BE2C (cell line): ENCODE measurements at regions not wholly inside any gene's neighbourhood (a gene's known extent, or its start where the extent isn't known, plus 50 kb on each side); places are given as distances from the start of the nearest gene placed in this dataset.
"Not testable (repeated sequence)": the region's sequence is repeated elsewhere in the genome, so short reads cannot be mapped to it uniquely, and the experiment has no call there.

ENCODE experiments used
- DNase-seq: peaks from one replicate; pipeline ENCODE4 v3.0.0-alpha.2; 2020
- H3K27me3 ChIP-seq: fragments of 250-450 bp; sonication (Bioruptor Pico); 2 replicates; pipeline ENCODE4 v1.5.1; 2020; ENCODE audit warnings: mild to moderate bottlenecking
- H3K36me3 ChIP-seq: fragments of 250-450 bp; sonication (Bioruptor Pico); 2 replicates; pipeline ENCODE4 v1.5.1; 2020; ENCODE audit warnings: mild to moderate bottlenecking
- H3K4me1 ChIP-seq: fragments of 250-450 bp; sonication (Bioruptor Pico); 2 replicates; pipeline ENCODE4 v1.5.1; 2020
- H3K4me3 ChIP-seq: 2 replicates; pipeline ENCODE4 v1.5.1; 2011; ENCODE audit warnings: low read depth, low read length
- H3K9me3 ChIP-seq: fragments of 250-450 bp; sonication (Bioruptor Pico); 2 replicates; pipeline ENCODE4 v1.5.1; 2020
- CTCF ChIP-seq: IDR thresholded peaks from 2 replicates; pipeline ENCODE4 v1.5.1; 2012; ENCODE audit warnings: mild to moderate bottlenecking, low read depth, low read length

- no peaks in the 10 kb centered on the region for H3K27me3 ChIP-seq
Observed at GRCh38 chr19:30955112-30956104, 393.8 kb downstream of the TSHZ3 start.

GRCh38 chr19:30944276-30944932, 404.8 kb downstream of the TSHZ3 start:
- not testable (repeated sequence) for H3K4me1 ChIP-seq, H3K9me3 ChIP-seq, H3K36me3 ChIP-seq, H3K4me3 ChIP-seq, H3K27me3 ChIP-seq, DNase-seq

More at GRCh38 chr19:30955112-30956104, 393.8 kb downstream of the TSHZ3 start:
- no peak for TF ChIP-seq CTCF
- no peak overlapping the region for H3K4me3 ChIP-seq
- H3K9me3 ChIP-seq: no peaks in the 10 kb centered on the region
- DNase-seq: no peak
- H3K4me1 ChIP-seq: no peaks in the 10 kb centered on the region
- H3K36me3 ChIP-seq: no peaks in the 10 kb centered on the region

DNA sequence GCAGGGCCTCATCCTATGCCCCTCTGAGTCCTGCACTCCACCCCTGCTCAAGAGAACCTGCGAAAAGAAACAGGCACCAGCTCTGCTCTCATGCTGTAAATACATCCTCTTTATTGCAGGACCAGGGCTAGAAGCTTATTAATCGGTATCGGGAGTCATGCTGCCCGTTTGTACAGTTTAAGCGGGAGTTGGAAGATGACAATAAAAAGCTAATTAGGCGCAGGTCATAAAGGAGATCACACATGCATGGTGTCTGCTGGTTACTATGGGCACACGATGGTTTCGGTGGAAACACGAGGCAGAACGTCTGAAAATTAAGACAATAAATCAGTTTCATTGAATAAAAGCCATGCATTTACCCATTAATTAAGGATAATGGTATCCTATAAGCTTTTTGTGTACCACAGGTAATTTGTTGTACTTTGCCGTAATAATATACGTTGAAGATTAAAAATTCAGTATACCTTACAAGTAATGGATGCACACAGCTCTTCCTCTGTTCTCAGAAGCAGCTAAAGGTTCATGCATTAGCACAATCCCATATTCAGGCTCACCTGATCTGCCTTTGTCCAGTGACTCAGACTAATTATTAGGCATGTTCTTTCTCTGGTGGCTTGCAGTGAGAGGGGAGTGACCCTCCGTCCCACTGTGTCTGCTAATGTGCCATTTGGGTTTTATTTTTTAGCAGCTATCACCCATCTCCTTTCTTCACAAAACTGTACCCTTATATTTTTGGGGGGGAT, 406.0 kb downstream of the TSHZ3 start:
- no peak for TF ChIP-seq CTCF
- Histone ChIP-seq H3K36me3 (no peaks in the 10 kb centered on the region), H3K4me1 (no peaks in the 10 kb centered on the region)

GRCh38 chr19:30942636-30943035, 406.6 kb downstream of the TSHZ3 start:
- TF ChIP-seq CTCF: no peak
- Histone ChIP-seq H3K9me3 (no peaks in the 10 kb centered on the region), H3K36me3 (no peaks in the 10 kb centered on the region), H3K4me3 (no peak overlapping the region), H3K27me3 (no peaks in the 10 kb centered on the region), H3K4me1 (no peaks in the 10 kb centered on the region)
- DNase-seq: no peak

More for the DNA sequence above, 406.0 kb downstream of the TSHZ3 start:
- Histone ChIP-seq H3K9me3 (no peaks in the 10 kb centered on the region), H3K27me3 (no peaks in the 10 kb centered on the region), H3K4me3 (no peak overlapping the region)
- DNase-seq: no peak

DNA sequence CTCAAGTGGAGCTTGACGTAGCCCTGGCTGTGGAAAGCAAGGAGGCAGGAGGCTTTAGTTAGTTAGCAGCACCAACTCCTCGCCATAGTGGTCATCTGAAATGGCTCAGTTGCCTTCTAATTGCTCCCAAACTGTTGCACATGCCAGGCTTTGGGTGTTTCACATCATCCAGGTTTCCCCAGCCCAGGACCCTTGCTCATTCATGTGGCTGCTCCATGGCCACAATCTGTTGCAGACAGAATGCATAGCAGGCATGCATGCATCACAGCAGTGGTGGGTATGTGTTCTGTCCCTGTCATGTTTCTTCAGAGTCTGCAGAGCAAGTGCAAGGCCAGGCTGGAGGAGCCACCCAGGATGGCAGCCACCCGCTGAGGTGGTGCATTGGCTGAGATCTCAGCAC, 407.6 kb downstream of the TSHZ3 start:
- no peak for TF ChIP-seq CTCF
- no peak for DNase-seq
- Histone ChIP-seq H3K4me1 (no peaks in the 10 kb centered on the region), H3K9me3 (no peaks in the 10 kb centered on the region), H3K4me3 (no peak overlapping the region), H3K27me3 (no peaks in the 10 kb centered on the region), H3K36me3 (no peaks in the 10 kb centered on the region)

DNA sequence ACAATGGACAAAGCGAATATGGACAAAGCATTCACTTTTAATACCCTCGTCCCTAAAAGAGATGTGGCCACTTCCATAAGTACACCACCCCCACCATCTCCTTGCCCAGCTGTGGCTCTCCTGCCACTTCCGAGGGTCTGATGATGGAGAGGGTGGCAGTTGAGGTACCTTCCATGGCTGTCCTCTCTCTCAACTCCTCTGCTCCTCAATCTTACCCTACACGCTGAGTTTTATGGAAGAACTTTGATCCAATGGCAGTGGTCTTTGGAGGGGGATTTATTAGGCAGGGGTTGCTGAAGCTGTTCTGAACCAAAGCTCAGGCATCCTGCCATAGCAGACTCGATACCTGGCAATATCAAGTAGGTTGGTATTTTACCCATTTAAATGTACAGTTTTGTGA, 413.0 kb downstream of the TSHZ3 start:
- Histone ChIP-seq H3K4me1 (no peaks in the 10 kb centered on the region), H3K36me3 (no peaks in the 10 kb centered on the region), H3K4me3 (no peak overlapping the region), H3K9me3 (no peaks in the 10 kb centered on the region), H3K27me3 (no peaks in the 10 kb centered on the region)
- no peak for DNase-seq
- no peak for TF ChIP-seq CTCF
